CD4-positive, alpha-beta T cell (primary cell): ENCODE measurements at regions not wholly inside any gene's neighbourhood (a gene's known extent, or its start where the extent isn't known, plus 50 kb on each side); places are given as distances from the start of the nearest gene placed in this dataset.

Experiments used
- ATAC-seq: fragments of 200-7000 bp; cut with Tn5 transposase; one replicate; pipeline ENCODE4 v1.10.0; 2022; ENCODE audit warnings: mild to moderate bottlenecking; ENCODE audit not compliant: poor library complexity
- CTCF ChIA-PET: fragments of 350-600 bp; sonication (Branson Sonifier 250); formaldehyde crosslinking; loops from one replicate; lab custom pipeline; 2021; ENCODE audit warnings: antibody characterized with exemption, inconsistent platforms; lab: Charles Lee
- POLR2A ChIA-PET: fragments of 350-600 bp; sonication (Branson Sonifier 250); formaldehyde crosslinking; loops from one replicate; lab custom pipeline; 2021; ENCODE audit warnings: antibody characterized with exemption, inconsistent platforms; lab: Charles Lee
- DNase-seq, 14 experiments: peaks; one replicate each; pipeline ENCODE4 v3.0.0-alpha.2; 2013 to 2020; ENCODE audit warnings: mixed read lengths in 2 of 14
- H3K27ac ChIP-seq, 2 donors: one replicate each; pipeline versions ENCODE4 v1.5.1 to v1.7.0; 2013; ENCODE audit warnings: low read length in 2 of 2, low read depth in 1 of 2, mild to moderate bottlenecking in 1 of 2
- H3K27me3 ChIP-seq, 2 experiments: 1 replicate in 1 of 2; 2 replicates in 1 of 2; pipeline versions ENCODE4 v1.6.1 to v1.7.0; 2013; ENCODE audit warnings: low read length in 2 of 2, control low read depth in 1 of 2, mild to moderate bottlenecking in 1 of 2, moderate library complexity in 1 of 2; ENCODE audit not compliant: insufficient read depth in 2 of 2, control insufficient read depth in 1 of 2
- H3K36me3 ChIP-seq: one replicate; pipeline ENCODE4 v1.6.1; 2013; ENCODE audit warnings: low read length, control low read depth; ENCODE audit not compliant: insufficient read depth
- H3K4me1 ChIP-seq: one replicate; pipeline ENCODE4 v1.6.1; 2013; ENCODE audit warnings: low read length, control low read depth; ENCODE audit not compliant: insufficient read depth
- H3K4me3 ChIP-seq: one replicate; pipeline ENCODE4 v1.5.1; 2013; ENCODE audit warnings: mild to moderate bottlenecking, low read length, moderate library complexity
- H3K9me3 ChIP-seq, 2 experiments: 1 replicate in 1 of 2; 2 replicates in 1 of 2; pipeline versions ENCODE4 v1.6.1 to v1.7.0; 2013; ENCODE audit warnings: low read length in 2 of 2, mild to moderate bottlenecking in 2 of 2, control low read depth in 1 of 2, moderate library complexity in 1 of 2; ENCODE audit not compliant: control insufficient read depth in 1 of 2, insufficient read depth in 1 of 2
- H3K27ac Mint-ChIP-seq: one replicate; pipeline ENCODE4 v1.8.0; 2020; ENCODE audit warnings: mixed read lengths
- H3K27me3 Mint-ChIP-seq: one replicate; pipeline ENCODE4 v1.8.0; 2021; ENCODE audit warnings: mixed read lengths
- H3K36me3 Mint-ChIP-seq: one replicate; pipeline ENCODE4 v1.8.0; 2021; ENCODE audit warnings: low read depth, mixed read lengths
- H3K4me1 Mint-ChIP-seq: one replicate; pipeline ENCODE4 v1.8.0; 2021; ENCODE audit warnings: low read depth, mixed read lengths
- H3K4me3 Mint-ChIP-seq: one replicate; pipeline ENCODE4 v1.8.0; 2020; ENCODE audit warnings: mild to moderate bottlenecking, mixed read lengths
- H3K9me3 Mint-ChIP-seq: one replicate; pipeline ENCODE4 v1.8.0; 2020; ENCODE audit warnings: mixed read lengths
- intact Hi-C, 2 experiments: fragments of 100-400 bp; cut with DNase I in 1 of 2; cut with micrococcal nuclease in 1 of 2; formaldehyde crosslinking; loops; one replicate each; pipeline versions ENCODE4 v1.15.1 to v1.9.0; 2023 to 2025; cut with DNase I, micrococcal nuclease
- TF ChIP-seq, protein P1 (sequence below): fragments of 200-600 bp; IDR thresholded peaks from one replicate; pipeline ENCODE4 v1.8.0; 2022; ENCODE audit warnings: antibody characterized with exemption, mild to moderate bottlenecking

DNA sequence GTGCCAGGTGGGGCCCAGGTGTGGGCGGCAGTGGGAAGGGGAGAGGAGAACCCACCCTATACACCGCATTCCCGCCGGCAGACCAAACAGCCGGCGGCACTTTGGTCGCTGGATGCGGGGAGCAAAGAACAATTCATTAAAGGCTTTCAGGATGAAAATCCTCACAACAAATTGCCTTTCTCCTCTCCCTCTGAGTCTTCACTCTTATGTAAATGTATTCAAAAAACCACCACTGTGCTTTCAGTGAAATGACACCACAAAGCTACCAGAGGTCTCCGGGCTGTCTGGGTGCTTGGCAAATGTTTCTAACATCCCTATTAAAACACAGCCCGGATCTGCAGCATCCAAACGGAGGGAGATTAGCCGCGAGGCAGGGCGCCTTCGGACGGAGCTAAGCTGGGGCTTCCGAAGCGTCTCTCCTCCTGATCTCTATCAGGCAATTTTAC is 171.8 kb upstream of the TBL1X start:
- no peaks in the 10 kb centered on the region for H3K4me1 ChIP-seq
- ChIA-PET POLR2A (no interaction called here), CTCF (no interaction called here)
- H3K27ac ChIP-seq: no peak overlapping the region
- Mint-ChIP-seq H3K4me1 (peaks cover 8% of the 10 kb centered on the region), H3K36me3 (no peaks in the 10 kb centered on the region), H3K4me3 (no peak overlapping the region), H3K27ac (no peak overlapping the region), H3K9me3 (no peaks in the 10 kb centered on the region), H3K27me3 (no peaks in the 10 kb centered on the region)
- DNase-seq (no peak), ATAC-seq (no peak)
- TF ChIP-seq, protein P1, sequence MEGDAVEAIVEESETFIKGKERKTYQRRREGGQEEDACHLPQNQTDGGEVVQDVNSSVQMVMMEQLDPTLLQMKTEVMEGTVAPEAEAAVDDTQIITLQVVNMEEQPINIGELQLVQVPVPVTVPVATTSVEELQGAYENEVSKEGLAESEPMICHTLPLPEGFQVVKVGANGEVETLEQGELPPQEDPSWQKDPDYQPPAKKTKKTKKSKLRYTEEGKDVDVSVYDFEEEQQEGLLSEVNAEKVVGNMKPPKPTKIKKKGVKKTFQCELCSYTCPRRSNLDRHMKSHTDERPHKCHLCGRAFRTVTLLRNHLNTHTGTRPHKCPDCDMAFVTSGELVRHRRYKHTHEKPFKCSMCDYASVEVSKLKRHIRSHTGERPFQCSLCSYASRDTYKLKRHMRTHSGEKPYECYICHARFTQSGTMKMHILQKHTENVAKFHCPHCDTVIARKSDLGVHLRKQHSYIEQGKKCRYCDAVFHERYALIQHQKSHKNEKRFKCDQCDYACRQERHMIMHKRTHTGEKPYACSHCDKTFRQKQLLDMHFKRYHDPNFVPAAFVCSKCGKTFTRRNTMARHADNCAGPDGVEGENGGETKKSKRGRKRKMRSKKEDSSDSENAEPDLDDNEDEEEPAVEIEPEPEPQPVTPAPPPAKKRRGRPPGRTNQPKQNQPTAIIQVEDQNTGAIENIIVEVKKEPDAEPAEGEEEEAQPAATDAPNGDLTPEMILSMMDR: no peak
- no peaks in the 10 kb centered on the region for H3K36me3 ChIP-seq
- H3K27me3 ChIP-seq: peaks cover 0 to 2% of the 10 kb centered on the region in 2 experiments
- H3K4me3 ChIP-seq: no peak overlapping the region
- intact Hi-C loops: loop anchor here in 1 of 2 experiments (10.0 kb wide), 1 partner anchor 412 kb away; no protein-coding TSS in a partner anchor
- no peaks in the 10 kb centered on the region for H3K9me3 ChIP-seq

DNA sequence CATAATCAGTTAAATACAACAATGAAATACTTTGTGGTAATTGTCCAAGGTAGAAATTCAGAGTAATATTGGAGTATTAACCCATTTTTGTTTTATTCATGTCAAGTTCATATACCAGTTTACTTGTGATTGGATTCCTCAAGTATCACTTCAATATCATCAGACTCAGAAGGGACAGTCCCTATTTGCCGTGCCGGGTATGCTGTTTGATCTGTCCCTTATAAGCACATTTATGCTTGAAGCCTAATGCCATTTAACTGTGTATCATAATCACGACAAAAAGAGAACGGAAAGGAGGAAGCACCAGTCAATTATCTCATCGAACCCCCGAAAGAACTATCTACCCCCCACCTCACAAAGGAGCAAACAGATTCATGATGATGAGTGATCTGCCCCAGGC is 171.0 kb upstream of the TBL1X start:
- TF ChIP-seq, protein P1: no peak
- no peak overlapping the region for H3K27ac Mint-ChIP-seq
- Histone ChIP-seq H3K36me3 (no peaks in the 10 kb centered on the region), H3K4me3 (no peak overlapping the region), H3K4me1 (no peaks in the 10 kb centered on the region), H3K27me3 (peaks cover 0 to 2% of the 10 kb centered on the region in 2 experiments), H3K27ac (no peak overlapping the region), H3K9me3 (no peaks in the 10 kb centered on the region)
- H3K4me1 Mint-ChIP-seq: peaks cover 8% of the 10 kb centered on the region
- ChIA-PET POLR2A (no interaction called here), CTCF (no interaction called here)
- ATAC-seq: no peak
- H3K9me3 Mint-ChIP-seq: no peaks in the 10 kb centered on the region
- no peaks in the 10 kb centered on the region for H3K27me3 Mint-ChIP-seq
- H3K36me3 Mint-ChIP-seq: no peaks in the 10 kb centered on the region
- no peak overlapping the region for H3K4me3 Mint-ChIP-seq
- intact Hi-C loops: loop anchor here in 1 of 2 experiments (10.0 kb wide), 1 partner anchor 411 kb away; no protein-coding TSS in a partner anchor
- DNase-seq: no peak

DNA sequence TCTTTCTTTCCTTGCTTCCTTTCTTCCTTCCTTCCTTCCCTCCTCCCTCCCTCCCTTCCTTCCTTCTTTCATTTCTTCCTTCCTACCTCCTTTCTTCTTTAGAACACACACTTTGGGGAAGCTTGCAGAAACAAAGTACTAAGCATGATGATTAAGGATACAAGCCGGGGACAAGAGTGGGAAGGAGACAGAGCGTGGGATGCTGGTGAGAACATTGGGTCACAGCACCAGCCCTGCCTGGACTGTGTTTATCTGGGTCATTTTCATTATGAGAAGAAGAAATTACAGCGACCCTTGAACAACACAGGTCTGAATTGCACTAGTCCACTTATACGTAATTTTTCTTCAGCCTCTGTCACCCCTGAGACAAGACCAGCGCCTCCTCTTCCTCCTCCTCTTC is 169.3 kb upstream of the TBL1X start:
- Histone ChIP-seq H3K4me1 (no peaks in the 10 kb centered on the region), H3K9me3 (no peaks in the 10 kb centered on the region), H3K36me3 (no peaks in the 10 kb centered on the region), H3K27me3 (peaks cover 0 to 2% of the 10 kb centered on the region in 2 experiments), H3K4me3 (no peak overlapping the region), H3K27ac (no peak overlapping the region)
- TF ChIP-seq, protein P1: no peak
- no peaks in the 10 kb centered on the region for H3K9me3 Mint-ChIP-seq
- DNase-seq (no peak), ATAC-seq (no peak)
- H3K4me1 Mint-ChIP-seq: peaks cover 8% of the 10 kb centered on the region
- no peak overlapping the region for H3K4me3 Mint-ChIP-seq
- H3K27me3 Mint-ChIP-seq: no peaks in the 10 kb centered on the region
- H3K27ac Mint-ChIP-seq: no peak overlapping the region
- intact Hi-C loops: loop anchor here in 1 of 2 experiments (10.0 kb wide), 1 partner anchor 409 kb away; no protein-coding TSS in a partner anchor
- POLR2A ChIA-PET: no interaction called here
- no peaks in the 10 kb centered on the region for H3K36me3 Mint-ChIP-seq
- CTCF ChIA-PET: interaction anchor here (1.2 kb wide), 1 partner anchor 17 kb away, joined by 3 read pairs; no protein-coding TSS in a partner anchor
